ENCODE measurements at regions not wholly inside any gene's neighbourhood (a gene's known extent, or its start where the extent isn't known, plus 50 kb on each side); places are given as distances from the start of the nearest gene placed in this dataset.
"Not testable (repeated sequence)": the region's sequence is repeated elsewhere in the genome, so short reads cannot be mapped to it uniquely, and the experiment has no call there.

GRCh38 chr10:47160261-47160908 is 139.6 kb upstream of the GDF10 start:
- Mint-ChIP-seq H3K4me1 (peaks cover 17% of the 10 kb centered on the region), H3K27me3 (no peaks in the 10 kb centered on the region), H3K4me3 (no peak overlapping the region), H3K9me3 (peaks cover 12 to 24% of the 10 kb centered on the region in 2 donors), H3K27ac (no peak overlapping the region)
- ATAC-seq (no peak), DNase-seq (no peak)

- Mint-ChIP-seq H3K9me3 (peaks cover 6 to 18% of the 10 kb centered on the region in 2 donors), H3K4me3 (no peak overlapping the region), H3K27ac (no peak overlapping the region), H3K27me3 (no peaks in the 10 kb centered on the region), H3K4me1 (peaks cover 23% of the 10 kb centered on the region)
- ATAC-seq (no peak), DNase-seq (no peak)
Observed at GRCh38 chr10:47160967-47161366, 139.0 kb upstream of the GDF10 start.

- H3K27ac Mint-ChIP-seq, result no peak overlapping the region
Observed at GRCh38 chr10:47161465-47161864, 138.5 kb upstream of the GDF10 start.

DNA sequence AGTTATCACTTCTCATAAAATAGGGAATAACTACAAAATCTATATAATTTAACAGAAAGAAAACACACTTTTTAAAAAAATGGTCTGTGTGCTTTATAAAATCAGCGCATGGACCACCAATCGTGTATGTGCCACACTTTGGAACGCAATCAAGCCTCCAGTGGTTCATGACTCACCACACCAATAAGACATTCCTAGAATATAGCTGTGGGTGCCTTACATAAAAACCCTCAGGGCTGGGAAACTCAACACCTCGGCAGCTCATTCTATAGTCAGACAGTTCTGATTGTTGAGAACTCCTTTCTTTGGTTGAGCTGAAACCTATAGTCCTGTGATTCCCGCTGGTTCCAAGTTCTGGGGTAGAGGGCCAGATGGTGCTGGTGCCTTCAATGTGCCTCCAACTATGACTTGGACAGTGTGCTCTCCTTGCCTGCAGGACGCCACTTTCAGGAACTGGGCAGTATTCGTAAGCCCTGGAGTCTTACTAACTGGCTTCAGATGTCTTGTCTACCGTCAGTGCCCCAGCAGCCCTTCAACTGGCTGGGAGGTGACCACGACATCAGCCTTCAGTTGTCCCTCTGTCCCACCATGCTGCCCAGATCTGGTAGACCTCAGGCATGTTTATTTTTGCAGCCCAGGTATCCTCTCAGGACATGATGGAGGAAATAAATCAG is 135.7 kb upstream of the GDF10 start:
- no peaks in the 10 kb centered on the region for H3K9me3 Mint-ChIP-seq
- no peak for ATAC-seq
- H3K27ac Mint-ChIP-seq, result peak overlapping the region in 1 of 2 donors; percentile 63
- DNase-seq, result no peak
- H3K4me1 Mint-ChIP-seq, result peaks cover 36% of the 10 kb centered on the region
- no peak overlapping the region for H3K4me3 Mint-ChIP-seq
- H3K27me3 Mint-ChIP-seq, result no peaks in the 10 kb centered on the region

More at GRCh38 chr10:47161465-47161864, 138.5 kb upstream of the GDF10 start:
- DNase-seq, result no peak
- no peak for ATAC-seq
- Mint-ChIP-seq H3K4me3 (no peak overlapping the region), H3K27me3 (no peaks in the 10 kb centered on the region), H3K4me1 (peaks cover 28% of the 10 kb centered on the region), H3K9me3 (peaks cover 3 to 13% of the 10 kb centered on the region in 2 donors)

DNA sequence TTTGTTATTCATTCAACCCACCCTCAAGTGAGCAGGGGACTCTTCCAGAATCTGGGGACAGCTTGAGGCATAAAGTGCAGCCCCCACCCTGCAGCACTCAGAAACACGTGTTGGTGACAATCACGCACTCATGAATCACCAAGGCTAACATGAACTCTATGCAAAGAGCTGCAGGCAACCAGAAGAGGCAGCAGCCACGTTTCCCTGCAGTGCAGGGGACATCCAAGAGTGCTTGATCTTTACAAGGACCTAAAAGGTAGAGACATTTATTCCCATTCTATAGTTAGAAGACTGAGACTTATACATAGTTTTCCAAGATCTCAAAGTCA is 135.2 kb upstream of the GDF10 start:
- H3K9me3 Mint-ChIP-seq, result no peaks in the 10 kb centered on the region
- peaks cover 36% of the 10 kb centered on the region for H3K4me1 Mint-ChIP-seq
- DNase-seq (no peak), ATAC-seq (no peak)
- peak overlapping the region in 1 of 2 donors; percentile 77 for H3K4me3 Mint-ChIP-seq
- peak overlapping the region; percentile 63 to 97 for H3K27ac Mint-ChIP-seq
- H3K27me3 Mint-ChIP-seq, result no peaks in the 10 kb centered on the region

- DNase-seq, result peak in 1 of 2 donors; percentile 13
- H3K27me3 Mint-ChIP-seq, result no peaks in the 10 kb centered on the region
- peak overlapping the region; percentile 97 to 98 for H3K27ac Mint-ChIP-seq
- peak overlapping the region; percentile 77 to 86 for H3K4me3 Mint-ChIP-seq
- peak; percentile 79 for ATAC-seq
- H3K9me3 Mint-ChIP-seq, result no peaks in the 10 kb centered on the region
- H3K4me1 Mint-ChIP-seq, result peaks cover 36% of the 10 kb centered on the region
Observed at GRCh38 chr10:47165168-47165710, 134.8 kb upstream of the GDF10 start.

DNA sequence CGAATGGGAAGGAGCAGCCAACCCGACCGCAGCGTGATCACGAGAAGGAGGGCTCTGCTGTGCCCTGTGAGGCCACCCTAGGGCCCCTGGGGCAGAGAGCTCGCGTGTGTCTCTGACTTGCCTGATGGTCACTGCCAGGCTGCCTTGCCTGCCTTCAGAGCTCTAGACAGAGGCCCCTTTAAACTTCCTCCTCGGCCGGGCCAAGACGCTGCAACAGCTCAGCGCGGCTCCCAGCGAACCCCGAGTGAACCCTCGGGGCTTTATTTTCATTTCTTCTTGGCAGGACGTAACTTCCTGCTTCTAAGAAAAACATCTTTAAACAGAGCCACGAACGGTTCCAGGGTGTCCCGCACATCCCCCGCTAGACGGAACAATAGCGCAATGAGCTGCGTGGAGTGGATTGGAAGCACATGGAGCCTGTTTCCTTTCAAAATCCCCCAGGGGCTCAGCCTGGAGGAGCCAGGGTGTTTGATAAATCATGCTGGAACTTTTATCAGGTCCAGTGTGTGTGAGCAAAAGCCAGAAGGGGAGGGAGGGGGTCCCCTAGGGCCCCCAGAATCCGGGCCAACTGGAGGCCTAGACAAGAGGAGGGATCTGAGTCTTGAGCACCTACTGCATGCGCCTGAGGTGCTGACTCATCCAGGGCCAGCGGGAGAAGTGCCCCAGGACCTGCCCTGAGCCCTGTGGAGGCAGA is 134.1 kb upstream of the GDF10 start:
- Mint-ChIP-seq H3K4me3 (peak overlapping the region; percentile 77 to 86), H3K27ac (peak overlapping the region; percentile 97 to 98), H3K27me3 (no peaks in the 10 kb centered on the region), H3K4me1 (peaks cover 35% of the 10 kb centered on the region), H3K9me3 (no peaks in the 10 kb centered on the region)
- peak; percentile 42 to 47 for DNase-seq
- ATAC-seq, result peak; percentile 85

DNA sequence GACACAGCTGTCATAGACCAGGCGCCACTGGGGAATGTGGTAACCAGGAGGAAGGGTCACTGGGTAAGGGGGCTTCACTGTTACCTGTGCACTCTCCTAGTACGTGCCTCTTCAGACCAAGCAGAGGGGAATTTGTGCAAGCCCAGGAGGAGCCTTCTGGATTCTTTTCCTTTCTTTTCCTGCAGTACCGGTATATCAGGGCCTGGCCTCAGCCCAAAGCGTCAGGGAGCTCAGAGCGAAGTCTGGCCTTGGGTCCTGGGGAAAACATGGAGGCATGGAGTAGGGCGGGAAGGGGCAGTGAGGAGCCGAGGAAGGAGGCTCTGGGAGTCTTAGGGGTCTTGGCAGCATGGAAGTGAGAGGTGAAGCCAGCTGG is 133.6 kb upstream of the GDF10 start:
- no peak for DNase-seq
- Mint-ChIP-seq H3K9me3 (no peaks in the 10 kb centered on the region), H3K4me1 (peaks cover 31% of the 10 kb centered on the region), H3K27ac (peak overlapping the region; percentile 97 to 98), H3K27me3 (no peaks in the 10 kb centered on the region), H3K4me3 (peak overlapping the region; percentile 77 to 86)
- no peak for ATAC-seq

- not testable (repeated sequence) for ATAC-seq, H3K9me3 Mint-ChIP-seq, DNase-seq, H3K27me3 Mint-ChIP-seq
- Mint-ChIP-seq H3K4me1 (peaks cover 31% of the 10 kb centered on the region), H3K27ac (peak overlapping the region in 1 of 2 donors; percentile 88), H3K4me3 (peak overlapping the region in 1 of 2 donors; percentile 15)
Observed at GRCh38 chr10:47166808-47167581, 133.0 kb upstream of the GDF10 start.

GRCh38 chr10:47167591-47167990 is 132.4 kb upstream of the GDF10 start:
- Mint-ChIP-seq H3K4me1 (peaks cover 31% of the 10 kb centered on the region), H3K27me3 (no peaks in the 10 kb centered on the region), H3K9me3 (no peaks in the 10 kb centered on the region), H3K4me3 (no peak overlapping the region), H3K27ac (no peak overlapping the region)
- DNase-seq (no peak), ATAC-seq (no peak)

DNA sequence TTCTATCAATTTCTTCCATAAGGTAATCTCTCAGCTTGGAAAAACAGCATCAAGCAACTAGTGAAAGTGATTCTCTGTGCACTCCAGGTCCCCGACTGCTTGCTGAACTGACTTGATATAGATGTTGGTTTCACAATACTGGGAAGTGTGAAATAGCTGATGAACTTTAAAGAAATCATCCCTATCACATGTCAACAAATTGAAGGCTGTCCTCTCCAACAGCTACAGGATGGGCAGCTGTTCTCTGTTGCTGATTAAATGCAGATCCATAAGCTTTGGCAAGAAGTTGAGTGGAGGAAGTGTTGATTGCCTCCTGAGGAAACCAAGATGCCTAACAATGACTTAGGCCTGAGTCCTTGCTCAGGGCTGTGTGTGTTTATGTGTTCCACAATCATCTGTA is 130.4 kb upstream of the GDF10 start:
- H3K4me1 Mint-ChIP-seq, result peaks cover 27% of the 10 kb centered on the region
- no peak overlapping the region for H3K27ac Mint-ChIP-seq
- H3K4me3 Mint-ChIP-seq, result no peak overlapping the region

GRCh38 chr10:47173929-47174442 is 126.0 kb upstream of the GDF10 start:
- Mint-ChIP-seq H3K9me3 (no peaks in the 10 kb centered on the region), H3K4me1 (peaks cover 7% of the 10 kb centered on the region), H3K4me3 (no peak overlapping the region), H3K27me3 (no peaks in the 10 kb centered on the region), H3K27ac (no peak overlapping the region)
- ATAC-seq (no peak), DNase-seq (no peak)

More for the DNA sequence above, 130.4 kb upstream of the GDF10 start:
- H3K27me3 Mint-ChIP-seq, result no peaks in the 10 kb centered on the region
- no peak for ATAC-seq
- no peaks in the 10 kb centered on the region for H3K9me3 Mint-ChIP-seq
- DNase-seq, result no peak

GRCh38 chr10:47175181-47176123 is 124.5 kb upstream of the GDF10 start:
- H3K27ac Mint-ChIP-seq, result no peak overlapping the region

DNA sequence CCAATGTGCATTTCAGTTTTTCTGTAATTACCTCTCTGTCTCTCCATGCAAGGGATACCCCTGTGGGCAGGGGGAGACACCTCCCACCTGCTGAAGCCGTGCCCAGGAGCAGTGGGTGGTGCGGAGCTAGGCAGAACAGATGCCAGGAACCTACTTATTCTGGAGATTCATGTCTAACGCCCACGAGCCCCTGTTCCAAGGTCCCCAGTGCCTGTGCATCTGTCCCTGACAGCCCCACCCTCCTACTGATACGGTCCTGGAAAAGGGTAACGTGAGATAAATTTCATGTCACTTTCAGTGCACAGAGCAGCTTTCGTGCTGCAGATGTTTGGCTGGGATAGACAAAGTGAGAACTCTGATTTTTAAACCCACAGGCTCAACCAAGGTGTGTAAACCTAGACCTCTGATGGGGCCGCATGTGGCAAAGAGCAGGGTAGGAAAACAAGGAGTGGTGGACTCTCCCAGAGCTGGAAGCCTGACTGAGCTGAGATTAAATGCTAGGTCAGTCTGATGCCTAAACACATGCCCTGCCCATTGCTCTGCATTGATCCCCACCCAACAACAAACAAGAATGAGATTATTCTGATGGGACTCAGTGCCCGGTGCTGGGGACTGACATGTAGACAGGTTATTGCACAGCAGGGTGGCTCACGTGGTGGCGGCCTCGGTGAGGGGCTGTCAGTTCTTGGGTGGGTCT is 123.6 kb upstream of the GDF10 start:
- ATAC-seq (no peak), DNase-seq (no peak)
- Mint-ChIP-seq H3K9me3 (no peaks in the 10 kb centered on the region), H3K4me1 (peaks cover 7% of the 10 kb centered on the region), H3K27ac (no peak overlapping the region), H3K4me3 (no peak overlapping the region), H3K27me3 (no peaks in the 10 kb centered on the region)

More at GRCh38 chr10:47175181-47176123, 124.5 kb upstream of the GDF10 start:
- H3K9me3 Mint-ChIP-seq, result no peaks in the 10 kb centered on the region
- H3K4me3 Mint-ChIP-seq, result no peak overlapping the region
- DNase-seq (no peak), ATAC-seq (no peak)
- H3K4me1 Mint-ChIP-seq, result peaks cover 7% of the 10 kb centered on the region
- no peaks in the 10 kb centered on the region for H3K27me3 Mint-ChIP-seq

Measured in stimulated activated naive CD8-positive, alpha-beta T cell treated with anti-CD3 and anti-CD28 coated beads, Interleukin-15, amount 100 ng/mL, for 72 hours (primary cell).